CD4-positive, alpha-beta T cell (primary cell): ENCODE measurements at regions not wholly inside any gene's neighbourhood (a gene's known extent, or its start where the extent isn't known, plus 50 kb on each side); places are given as distances from the start of the nearest gene placed in this dataset.

Experiments
- ATAC-seq: fragments of 200-7000 bp; cut with Tn5 transposase; one replicate; pipeline ENCODE4 v1.10.0; 2022; ENCODE audit warnings: mild to moderate bottlenecking; ENCODE audit not compliant: poor library complexity
- CTCF ChIA-PET: fragments of 350-600 bp; sonication (Branson Sonifier 250); formaldehyde crosslinking; loops from one replicate; lab custom pipeline; 2021; ENCODE audit warnings: antibody characterized with exemption, inconsistent platforms; lab: Charles Lee
- POLR2A ChIA-PET: fragments of 350-600 bp; sonication (Branson Sonifier 250); formaldehyde crosslinking; loops from one replicate; lab custom pipeline; 2021; ENCODE audit warnings: antibody characterized with exemption, inconsistent platforms; lab: Charles Lee
- DNase-seq, 14 experiments: peaks; one replicate each; pipeline ENCODE4 v3.0.0-alpha.2; 2013 to 2020; ENCODE audit warnings: mixed read lengths in 2 of 14
- H3K27ac ChIP-seq, 2 donors: one replicate each; pipeline versions ENCODE4 v1.5.1 to v1.7.0; 2013; ENCODE audit warnings: low read length in 2 of 2, low read depth in 1 of 2, mild to moderate bottlenecking in 1 of 2
- H3K27me3 ChIP-seq, 2 experiments: 1 replicate in 1 of 2; 2 replicates in 1 of 2; pipeline versions ENCODE4 v1.6.1 to v1.7.0; 2013; ENCODE audit warnings: low read length in 2 of 2, control low read depth in 1 of 2, mild to moderate bottlenecking in 1 of 2, moderate library complexity in 1 of 2; ENCODE audit not compliant: insufficient read depth in 2 of 2, control insufficient read depth in 1 of 2
- H3K36me3 ChIP-seq: one replicate; pipeline ENCODE4 v1.6.1; 2013; ENCODE audit warnings: low read length, control low read depth; ENCODE audit not compliant: insufficient read depth
- H3K4me1 ChIP-seq: one replicate; pipeline ENCODE4 v1.6.1; 2013; ENCODE audit warnings: low read length, control low read depth; ENCODE audit not compliant: insufficient read depth
- H3K4me3 ChIP-seq: one replicate; pipeline ENCODE4 v1.5.1; 2013; ENCODE audit warnings: mild to moderate bottlenecking, low read length, moderate library complexity
- H3K9me3 ChIP-seq, 2 experiments: 1 replicate in 1 of 2; 2 replicates in 1 of 2; pipeline versions ENCODE4 v1.6.1 to v1.7.0; 2013; ENCODE audit warnings: low read length in 2 of 2, mild to moderate bottlenecking in 2 of 2, control low read depth in 1 of 2, moderate library complexity in 1 of 2; ENCODE audit not compliant: control insufficient read depth in 1 of 2, insufficient read depth in 1 of 2
- H3K27ac Mint-ChIP-seq: one replicate; pipeline ENCODE4 v1.8.0; 2020; ENCODE audit warnings: mixed read lengths
- H3K27me3 Mint-ChIP-seq: one replicate; pipeline ENCODE4 v1.8.0; 2021; ENCODE audit warnings: mixed read lengths
- H3K36me3 Mint-ChIP-seq: one replicate; pipeline ENCODE4 v1.8.0; 2021; ENCODE audit warnings: low read depth, mixed read lengths
- H3K4me1 Mint-ChIP-seq: one replicate; pipeline ENCODE4 v1.8.0; 2021; ENCODE audit warnings: low read depth, mixed read lengths
- H3K4me3 Mint-ChIP-seq: one replicate; pipeline ENCODE4 v1.8.0; 2020; ENCODE audit warnings: mild to moderate bottlenecking, mixed read lengths
- H3K9me3 Mint-ChIP-seq: one replicate; pipeline ENCODE4 v1.8.0; 2020; ENCODE audit warnings: mixed read lengths
- CTCF ChIP-seq: fragments of 200-600 bp; IDR thresholded peaks from one replicate; pipeline ENCODE4 v1.8.0; 2022; ENCODE audit warnings: antibody characterized with exemption, mild to moderate bottlenecking
- intact Hi-C, 2 experiments: fragments of 100-400 bp; cut with DNase I in 1 of 2; cut with micrococcal nuclease in 1 of 2; formaldehyde crosslinking; loops; one replicate each; pipeline versions ENCODE4 v1.15.1 to v1.9.0; 2023 to 2025; cut with DNase I, micrococcal nuclease

GRCh38 chr14:101625336-101626097 lies 64.2 kb downstream of the DIO3 start:
- Histone ChIP-seq H3K4me3 (no peak overlapping the region), H3K9me3 (no peaks in the 10 kb centered on the region), H3K36me3 (no peaks in the 10 kb centered on the region), H3K4me1 (peaks cover 11% of the 10 kb centered on the region), H3K27ac (no peak overlapping the region), H3K27me3 (no peaks in the 10 kb centered on the region)
- H3K9me3 Mint-ChIP-seq: no peaks in the 10 kb centered on the region
- H3K36me3 Mint-ChIP-seq: no peaks in the 10 kb centered on the region
- CTCF ChIA-PET: no interaction called here
- H3K4me1 Mint-ChIP-seq: peaks cover 9% of the 10 kb centered on the region
- no peak for TF ChIP-seq CTCF
- intact Hi-C loops: loop anchor here (5.0 to 10.0 kb wide), 5 partner anchors 963 to 1238 kb away; no protein-coding TSS in a partner anchor
- DNase-seq: no peak
- POLR2A ChIA-PET: no interaction called here
- ATAC-seq: no peak
- no peak overlapping the region for H3K27ac Mint-ChIP-seq
- no peak overlapping the region for H3K4me3 Mint-ChIP-seq
- H3K27me3 Mint-ChIP-seq: no peaks in the 10 kb centered on the region

GRCh38 chr14:101626331-101626730 lies 65.0 kb downstream of the DIO3 start:
- H3K36me3 Mint-ChIP-seq: no peaks in the 10 kb centered on the region
- POLR2A ChIA-PET: no interaction called here

GRCh38 chr14:101627915-101628262 lies 66.6 kb downstream of the DIO3 start:
- no peak overlapping the region for H3K4me3 Mint-ChIP-seq
- H3K36me3 Mint-ChIP-seq: no peaks in the 10 kb centered on the region
- ATAC-seq: no peak
- H3K27me3 Mint-ChIP-seq: no peaks in the 10 kb centered on the region
- H3K4me1 Mint-ChIP-seq: peaks cover 9% of the 10 kb centered on the region
- H3K27ac Mint-ChIP-seq: no peak overlapping the region
- no peaks in the 10 kb centered on the region for H3K27me3 ChIP-seq
- H3K4me3 ChIP-seq: no peak overlapping the region
- POLR2A ChIA-PET: no interaction called here
- no peaks in the 10 kb centered on the region for H3K9me3 Mint-ChIP-seq
- CTCF ChIA-PET: interaction anchor here (1.0 kb wide), 1 partner anchor 777 kb away, joined by 3 read pairs; no protein-coding TSS in a partner anchor
- H3K4me1 ChIP-seq: peaks cover 11% of the 10 kb centered on the region
- H3K27ac ChIP-seq: no peak overlapping the region
- H3K36me3 ChIP-seq: no peaks in the 10 kb centered on the region
- no peaks in the 10 kb centered on the region for H3K9me3 ChIP-seq
- no peak for TF ChIP-seq CTCF
- peak in 2 of 14 experiments; percentile 28 to 33 for DNase-seq
- intact Hi-C loops: loop anchor here (1.0 to 10.0 kb wide), 9 partner anchors 777 to 1241 kb away; no protein-coding TSS in a partner anchor

More at GRCh38 chr14:101626331-101626730, 65.0 kb downstream of the DIO3 start:
- ATAC-seq (no peak), DNase-seq (no peak)
- Mint-ChIP-seq H3K27me3 (no peaks in the 10 kb centered on the region), H3K4me1 (peaks cover 9% of the 10 kb centered on the region), H3K4me3 (no peak overlapping the region), H3K9me3 (no peaks in the 10 kb centered on the region), H3K27ac (no peak overlapping the region)
- Histone ChIP-seq H3K4me1 (peaks cover 11% of the 10 kb centered on the region), H3K4me3 (no peak overlapping the region), H3K9me3 (no peaks in the 10 kb centered on the region), H3K36me3 (no peaks in the 10 kb centered on the region), H3K27ac (no peak overlapping the region), H3K27me3 (no peaks in the 10 kb centered on the region)
- intact Hi-C loops: loop anchor here (5.0 to 10.0 kb wide), 5 partner anchors 964 to 1239 kb away; no protein-coding TSS in a partner anchor
- no peak for TF ChIP-seq CTCF
- CTCF ChIA-PET: no interaction called here
